Hepatocyte (in vitro differentiated cells): ENCODE measurements at regions not wholly inside any gene's neighbourhood (a gene's known extent, or its start where the extent isn't known, plus 50 kb on each side); places are given as distances from the start of the nearest gene placed in this dataset.

Experiments
- DNase-seq: peaks from one replicate; pipeline ENCODE4 v3.0.0-alpha.2; 2016; ENCODE audit warnings: low spot score
- H2AFZ ChIP-seq: fragments of 200-600 bp; sonication (generic); 2 replicates; pipeline ENCODE4 v1.6.0; 2016; ENCODE audit warnings: antibody characterized with exemption, mild to moderate bottlenecking
- H3K27ac ChIP-seq: fragments of 200-600 bp; sonication (generic); 2 replicates; pipeline ENCODE4 v1.5.1; 2016; ENCODE audit warnings: mild to moderate bottlenecking
- H3K27me3 ChIP-seq: fragments of 200-600 bp; sonication (generic); 2 replicates; pipeline ENCODE4 v1.6.1; 2016
- H3K36me3 ChIP-seq: fragments of 200-600 bp; sonication (generic); replicated peaks from 2 replicates; pipeline ENCODE4 v1.5.1; 2016; ENCODE audit warnings: low read depth; ENCODE audit not compliant: insufficient read depth
- H3K4me1 ChIP-seq: fragments of 200-600 bp; sonication (generic); 2 replicates; pipeline ENCODE4 v1.5.1; 2016; ENCODE audit warnings: mild to moderate bottlenecking, moderate library complexity; ENCODE audit not compliant: insufficient read depth
- H3K4me2 ChIP-seq: fragments of 200-600 bp; sonication (generic); 2 replicates; pipeline ENCODE4 v1.6.0; 2016
- H3K4me3 ChIP-seq: fragments of 200-600 bp; sonication (generic); 2 replicates; pipeline ENCODE4 v1.5.1; 2016; ENCODE audit warnings: mild to moderate bottlenecking
- H3K79me2 ChIP-seq: fragments of 200-600 bp; sonication (generic); 2 replicates; pipeline ENCODE4 v1.6.0; 2017; ENCODE audit warnings: mild to moderate bottlenecking
- H3K9me2 ChIP-seq: fragments of 200-600 bp; sonication (generic); replicated peaks from 2 replicates; pipeline ENCODE4 v1.6.0; 2017; ENCODE audit warnings: mild to moderate bottlenecking; ENCODE audit not compliant: insufficient read depth
- H3K9me3 ChIP-seq: fragments of 200-600 bp; sonication (generic); 2 replicates; pipeline ENCODE4 v1.5.1; 2016; ENCODE audit warnings: low read depth, mild to moderate bottlenecking
- H4K20me1 ChIP-seq: fragments of 200-600 bp; sonication (generic); 2 replicates; pipeline ENCODE4 v1.6.0; 2016; ENCODE audit warnings: mild to moderate bottlenecking; ENCODE audit not compliant: insufficient read depth, poor library complexity, severe bottlenecking
- CTCF ChIP-seq: fragments of 200-600 bp; sonication (generic); IDR thresholded peaks from 2 replicates; pipeline ENCODE4 v1.5.1; 2016; ENCODE audit warnings: antibody characterized with exemption, mild to moderate bottlenecking; ENCODE audit not compliant: poor library complexity
- EZH2 ChIP-seq: fragments of 200-600 bp; sonication (generic); IDR thresholded peaks from 2 replicates; pipeline ENCODE4 v1.6.1; 2016; ENCODE audit warnings: antibody characterized with exemption, mild to moderate bottlenecking, borderline replicate concordance
- EZH2phosphoT487 ChIP-seq: fragments of 200-600 bp; sonication (generic); IDR thresholded peaks from one replicate; pipeline ENCODE4 v1.6.1; 2018; ENCODE audit warnings: antibody characterized with exemption, mild to moderate bottlenecking, low read depth, moderate library complexity; ENCODE audit not compliant: unreplicated experiment, severe bottlenecking
- WGBS: methylation state at CpG from one replicate; pipeline ENCODE4 v1.1.6; 2016; ENCODE audit warnings: low lambda C conversion rate; ENCODE audit errors: missing lambda C conversion rate; 5-methylcytosine and 5-hydroxymethylcytosine counted together

GRCh38 chr3:152087153-152087552 is 181.6 kb upstream of the MBNL1 start:
- no peak overlapping the region for H2AFZ ChIP-seq
- H3K4me2 ChIP-seq, result no peak overlapping the region
- TF ChIP-seq CTCF (no peak), EZH2phosphoT487 (no peak), EZH2 (no peak)
- H3K9me3 ChIP-seq, result no peaks in the 10 kb centered on the region
- no peaks in the 10 kb centered on the region for H3K27me3 ChIP-seq
- no peak overlapping the region for H3K27ac ChIP-seq
- no peak overlapping the region for H3K4me3 ChIP-seq
- no peaks in the 10 kb centered on the region for H4K20me1 ChIP-seq
- DNase-seq, result no peak
- no peaks in the 10 kb centered on the region for H3K36me3 ChIP-seq
- H3K79me2 ChIP-seq, result no peaks in the 10 kb centered on the region
- no peaks in the 10 kb centered on the region for H3K9me2 ChIP-seq
- no peaks in the 10 kb centered on the region for H3K4me1 ChIP-seq

- Histone ChIP-seq H3K27me3 (no peaks in the 10 kb centered on the region), H4K20me1 (no peaks in the 10 kb centered on the region), H3K36me3 (no peaks in the 10 kb centered on the region), H3K9me3 (no peaks in the 10 kb centered on the region), H3K4me1 (no peaks in the 10 kb centered on the region), H3K79me2 (no peaks in the 10 kb centered on the region), H3K27ac (no peak overlapping the region), H3K9me2 (no peaks in the 10 kb centered on the region), H2AFZ (no peak overlapping the region), H3K4me3 (no peak overlapping the region), H3K4me2 (no peak overlapping the region)
- no peak for DNase-seq
- TF ChIP-seq EZH2 (no peak), CTCF (no peak), EZH2phosphoT487 (no peak)
Measured at GRCh38 chr3:152089528-152089927, 179.2 kb upstream of the MBNL1 start.

- WGBS, result 100% methylated on average over 1 of the region's 1 CpG
- H2AFZ ChIP-seq, result no peak overlapping the region
- H3K79me2 ChIP-seq, result no peaks in the 10 kb centered on the region
- no peaks in the 10 kb centered on the region for H3K9me2 ChIP-seq
- H3K36me3 ChIP-seq, result no peaks in the 10 kb centered on the region
- no peak overlapping the region for H3K4me3 ChIP-seq
- DNase-seq, result no peak
- TF ChIP-seq EZH2phosphoT487, result no peak
- TF ChIP-seq CTCF, result no peak
- no peak for TF ChIP-seq EZH2
- no peaks in the 10 kb centered on the region for H4K20me1 ChIP-seq
- no peaks in the 10 kb centered on the region for H3K27me3 ChIP-seq
- H3K27ac ChIP-seq, result no peak overlapping the region
- no peaks in the 10 kb centered on the region for H3K4me1 ChIP-seq
- no peak overlapping the region for H3K4me2 ChIP-seq
- H3K9me3 ChIP-seq, result no peaks in the 10 kb centered on the region
Measured at GRCh38 chr3:152091725-152092124, 177.0 kb upstream of the MBNL1 start.

- Histone ChIP-seq H3K4me1 (no peaks in the 10 kb centered on the region), H3K79me2 (no peaks in the 10 kb centered on the region), H3K27me3 (no peaks in the 10 kb centered on the region), H3K4me3 (no peak overlapping the region), H3K36me3 (no peaks in the 10 kb centered on the region), H3K4me2 (no peak overlapping the region), H3K27ac (no peak overlapping the region), H3K9me2 (no peaks in the 10 kb centered on the region), H3K9me3 (no peaks in the 10 kb centered on the region), H2AFZ (no peak overlapping the region), H4K20me1 (no peaks in the 10 kb centered on the region)
- no peak for DNase-seq
- no peak for TF ChIP-seq EZH2
- no peak for TF ChIP-seq CTCF
- TF ChIP-seq EZH2phosphoT487, result no peak
Measured at GRCh38 chr3:152093901-152094300, 174.8 kb upstream of the MBNL1 start.
